ENCODE measurements at regions not wholly inside any gene's neighbourhood (a gene's known extent, or its start where the extent isn't known, plus 50 kb on each side); places are given as distances from the start of the nearest gene placed in this dataset.

- POLR2A ChIA-PET, result no interaction called here
These were observed 80.1 kb downstream of the PTPRS start for GRCh38 chr19:5260381-5260967.

GRCh38 chr19:5259750-5260149 is 80.9 kb downstream of the PTPRS start:
- no peaks in the 10 kb centered on the region for H3K27me3 Mint-ChIP-seq
- no peak for DNase-seq
- no peak overlapping the region for H3K27ac Mint-ChIP-seq
- peaks cover 0 to 22% (median 4%) of the 10 kb centered on the region in 3 experiments for H3K9me3 ChIP-seq (ENCODE audit: control insufficient read depth in 2 of 3, low read length in 3 of 3)
- peaks cover 0 to 22% (median 14%) of the 10 kb centered on the region in 11 donors for H3K9me3 Mint-ChIP-seq
- no peaks in the 10 kb centered on the region for H3K27me3 ChIP-seq (ENCODE audit: control insufficient read depth in 2 of 2, insufficient read depth in 2 of 2, low read length in 2 of 2)
- no peak overlapping the region for H3K4me3 ChIP-seq (ENCODE audit: low read length)
- H3K4me1 Mint-ChIP-seq, result no peaks in the 10 kb centered on the region
- ATAC-seq, result no peak
- no peaks in the 10 kb centered on the region for H3K4me1 ChIP-seq (ENCODE audit: control insufficient read depth in 2 of 2, insufficient read depth in 2 of 2, low read length in 2 of 2)
- no peak overlapping the region for H3K27ac ChIP-seq (ENCODE audit: low read depth, low read length)
- intact Hi-C loops (cut with micrococcal nuclease), result no loop called here
- peaks cover 2 to 27% (median 19%) of the 10 kb centered on the region in 5 donors for H3K36me3 Mint-ChIP-seq
- ChIA-PET POLR2A (no interaction called here), CTCF (no interaction called here)
- peaks cover 0 to 3% (median 0%) of the 10 kb centered on the region in 3 experiments for H3K36me3 ChIP-seq (ENCODE audit: control insufficient read depth in 2 of 3, insufficient read depth in 3 of 3, low read length in 3 of 3)
- H3K4me3 Mint-ChIP-seq, result no peak overlapping the region

More at GRCh38 chr19:5260381-5260967, 80.1 kb downstream of the PTPRS start:
- H3K9me3 Mint-ChIP-seq, result peaks cover 0 to 16% (median 10%) of the 10 kb centered on the region in 11 donors
- no peak overlapping the region for H3K27ac ChIP-seq (ENCODE audit: low read depth, low read length)
- H3K27me3 ChIP-seq (ENCODE audit: control insufficient read depth in 2 of 2, insufficient read depth in 2 of 2, low read length in 2 of 2), result no peaks in the 10 kb centered on the region
- CTCF ChIA-PET, result no interaction called here
- peaks cover 0 to 15% (median 4%) of the 10 kb centered on the region in 3 experiments for H3K9me3 ChIP-seq (ENCODE audit: control insufficient read depth in 2 of 3, low read length in 3 of 3)
- H3K4me3 Mint-ChIP-seq, result no peak overlapping the region
- intact Hi-C loops (cut with micrococcal nuclease), result no loop called here
- no peaks in the 10 kb centered on the region for H3K4me1 Mint-ChIP-seq
- ATAC-seq (no peak), DNase-seq (no peak)
- H3K27ac Mint-ChIP-seq, result no peak overlapping the region
- no peaks in the 10 kb centered on the region for H3K4me1 ChIP-seq (ENCODE audit: control insufficient read depth in 2 of 2, insufficient read depth in 2 of 2, low read length in 2 of 2)
- no peak overlapping the region for H3K4me3 ChIP-seq (ENCODE audit: low read length)
- H3K36me3 ChIP-seq (ENCODE audit: control insufficient read depth in 2 of 3, insufficient read depth in 3 of 3, low read length in 3 of 3), result no peaks in the 10 kb centered on the region
- H3K36me3 Mint-ChIP-seq, result peaks cover 0 to 20% (median 14%) of the 10 kb centered on the region in 5 donors
- H3K27me3 Mint-ChIP-seq, result no peaks in the 10 kb centered on the region

- H3K36me3 Mint-ChIP-seq, result peaks cover 2 to 34% (median 23%) of the 10 kb centered on the region in 5 donors
- DNase-seq (no peak), ATAC-seq (no peak)
- Histone ChIP-seq H3K27me3 (ENCODE audit: control insufficient read depth in 2 of 2, insufficient read depth in 2 of 2, low read length in 2 of 2) (no peaks in the 10 kb centered on the region), H3K9me3 (ENCODE audit: control insufficient read depth in 2 of 3, low read length in 3 of 3) (peaks cover 0 to 27% (median 4%) of the 10 kb centered on the region in 3 experiments), H3K4me3 (ENCODE audit: low read length) (no peak overlapping the region), H3K4me1 (ENCODE audit: control insufficient read depth in 2 of 2, insufficient read depth in 2 of 2, low read length in 2 of 2) (no peaks in the 10 kb centered on the region), H3K27ac (ENCODE audit: low read depth, low read length) (no peak overlapping the region), H3K36me3 (ENCODE audit: control insufficient read depth in 2 of 3, insufficient read depth in 3 of 3, low read length in 3 of 3) (peaks cover 0 to 5% (median 0%) of the 10 kb centered on the region in 3 experiments)
- CTCF ChIA-PET, result no interaction called here
- no peaks in the 10 kb centered on the region for H3K4me1 Mint-ChIP-seq
- H3K27me3 Mint-ChIP-seq, result no peaks in the 10 kb centered on the region
- no peak overlapping the region for H3K27ac Mint-ChIP-seq
- peaks cover 0 to 43% (median 22%) of the 10 kb centered on the region in 11 donors for H3K9me3 Mint-ChIP-seq
- no peak overlapping the region for H3K4me3 Mint-ChIP-seq
- intact Hi-C loops (cut with micrococcal nuclease), result no loop called here
- POLR2A ChIA-PET, result no interaction called here
These were observed 83.2 kb downstream of the PTPRS start for GRCh38 chr19:5257155-5258045.

GRCh38 chr19:5255602-5256231 is 84.9 kb downstream of the PTPRS start:
- Mint-ChIP-seq H3K9me3 (peaks cover 0 to 43% (median 22%) of the 10 kb centered on the region in 11 donors), H3K27me3 (no peaks in the 10 kb centered on the region), H3K36me3 (peaks cover 2 to 34% (median 23%) of the 10 kb centered on the region in 5 donors), H3K4me1 (no peaks in the 10 kb centered on the region), H3K4me3 (no peak overlapping the region), H3K27ac (no peak overlapping the region)
- DNase-seq, result no peak
- Histone ChIP-seq H3K4me1 (ENCODE audit: control insufficient read depth in 2 of 2, insufficient read depth in 2 of 2, low read length in 2 of 2) (no peaks in the 10 kb centered on the region), H3K27ac (ENCODE audit: low read depth, low read length) (no peak overlapping the region), H3K36me3 (ENCODE audit: control insufficient read depth in 2 of 3, insufficient read depth in 3 of 3, low read length in 3 of 3) (peaks cover 0 to 5% (median 0%) of the 10 kb centered on the region in 3 experiments), H3K4me3 (ENCODE audit: low read length) (no peak overlapping the region), H3K27me3 (ENCODE audit: control insufficient read depth in 2 of 2, insufficient read depth in 2 of 2, low read length in 2 of 2) (no peaks in the 10 kb centered on the region), H3K9me3 (ENCODE audit: control insufficient read depth in 2 of 3, low read length in 3 of 3) (peaks cover 0 to 27% (median 4%) of the 10 kb centered on the region in 3 experiments)
- ChIA-PET POLR2A (no interaction called here), CTCF (no interaction called here)
- intact Hi-C loops (cut with micrococcal nuclease), result no loop called here
- no peak for ATAC-seq

GRCh38 chr19:5254944-5255343 is 85.7 kb downstream of the PTPRS start:
- DNase-seq (no peak), ATAC-seq (no peak)
- Histone ChIP-seq H3K36me3 (ENCODE audit: control insufficient read depth in 2 of 3, insufficient read depth in 3 of 3, low read length in 3 of 3) (peaks cover 0 to 5% (median 0%) of the 10 kb centered on the region in 3 experiments), H3K27ac (ENCODE audit: low read depth, low read length) (no peak overlapping the region), H3K4me3 (ENCODE audit: low read length) (no peak overlapping the region), H3K27me3 (ENCODE audit: control insufficient read depth in 2 of 2, insufficient read depth in 2 of 2, low read length in 2 of 2) (no peaks in the 10 kb centered on the region), H3K4me1 (ENCODE audit: control insufficient read depth in 2 of 2, insufficient read depth in 2 of 2, low read length in 2 of 2) (no peaks in the 10 kb centered on the region), H3K9me3 (ENCODE audit: control insufficient read depth in 2 of 3, low read length in 3 of 3) (peaks cover 0 to 27% (median 4%) of the 10 kb centered on the region in 3 experiments)
- ChIA-PET POLR2A (no interaction called here), CTCF (no interaction called here)
- peaks cover 0 to 43% (median 22%) of the 10 kb centered on the region in 11 donors for H3K9me3 Mint-ChIP-seq
- no peaks in the 10 kb centered on the region for H3K4me1 Mint-ChIP-seq
- H3K27ac Mint-ChIP-seq, result no peak overlapping the region
- intact Hi-C loops (cut with micrococcal nuclease), result no loop called here
- peaks cover 2 to 34% (median 23%) of the 10 kb centered on the region in 5 donors for H3K36me3 Mint-ChIP-seq
- no peak overlapping the region for H3K4me3 Mint-ChIP-seq
- no peaks in the 10 kb centered on the region for H3K27me3 Mint-ChIP-seq

GRCh38 chr19:5254543-5254942 is 86.1 kb downstream of the PTPRS start:
- Mint-ChIP-seq H3K9me3 (peaks cover 0 to 43% (median 22%) of the 10 kb centered on the region in 11 donors), H3K36me3 (peaks cover 2 to 34% (median 23%) of the 10 kb centered on the region in 5 donors), H3K27ac (no peak overlapping the region), H3K27me3 (peaks cover 0 to under 1% (median 0%) of the 10 kb centered on the region in 5 donors), H3K4me3 (no peak overlapping the region), H3K4me1 (no peaks in the 10 kb centered on the region)
- H3K36me3 ChIP-seq (ENCODE audit: control insufficient read depth in 2 of 3, insufficient read depth in 3 of 3, low read length in 3 of 3), result peaks cover 0 to 5% (median 0%) of the 10 kb centered on the region in 3 experiments
- no peak for DNase-seq
- H3K9me3 ChIP-seq (ENCODE audit: control insufficient read depth in 2 of 3, low read length in 3 of 3), result peaks cover 0 to 27% (median 4%) of the 10 kb centered on the region in 3 experiments
- CTCF ChIA-PET, result no interaction called here
- no peak for ATAC-seq
- intact Hi-C loops (cut with micrococcal nuclease), result no loop called here
- no peak overlapping the region for H3K27ac ChIP-seq (ENCODE audit: low read depth, low read length)
- POLR2A ChIA-PET, result no interaction called here
- H3K27me3 ChIP-seq (ENCODE audit: control insufficient read depth in 2 of 2, insufficient read depth in 2 of 2, low read length in 2 of 2), result no peaks in the 10 kb centered on the region
- no peaks in the 10 kb centered on the region for H3K4me1 ChIP-seq (ENCODE audit: control insufficient read depth in 2 of 2, insufficient read depth in 2 of 2, low read length in 2 of 2)
- H3K4me3 ChIP-seq (ENCODE audit: low read length), result no peak overlapping the region
